BJ (cell line): ENCODE measurements at regions not wholly inside any gene's neighbourhood (a gene's known extent, or its start where the extent isn't known, plus 50 kb on each side); places are given as distances from the start of the nearest gene placed in this dataset.

ENCODE experiments used
- CTCF ChIA-PET: fragments of 350-600 bp; formaldehyde crosslinking; extraction: SDS; loops from one replicate; lab custom pipeline; 2021; ENCODE audit warnings: antibody characterized with exemption, inconsistent platforms; lab: Yijun Ruan, JAX
- POLR2A ChIA-PET: fragments of 300-600 bp; sonication (Branson Sonifier 250); formaldehyde crosslinking; extraction: SDS; loops from one replicate; lab custom pipeline; 2021; ENCODE audit warnings: antibody characterized with exemption; lab: Charles Lee
- DNase-seq: peaks from one replicate; pipeline ENCODE4 v3.0.0-alpha.2; 2011; ENCODE audit warnings: low read depth
- H3K27me3 ChIP-seq: 2 replicates; pipeline ENCODE4 v1.6.0; 2011; ENCODE audit warnings: low read length; ENCODE audit not compliant: control insufficient read depth, insufficient read depth
- H3K36me3 ChIP-seq: 2 replicates; pipeline ENCODE4 v1.5.1; 2011; ENCODE audit warnings: low read length; ENCODE audit not compliant: control insufficient read depth, insufficient read depth
- H3K4me3 ChIP-seq: 2 replicates; pipeline ENCODE4 v1.5.1; 2011; ENCODE audit warnings: low read depth, mild to moderate bottlenecking, control low read depth, low read length
- TF ChIP-seq, protein P1 (sequence below): IDR thresholded peaks from 2 replicates; pipeline ENCODE4 v1.5.1; 2011; ENCODE audit warnings: low read depth, mild to moderate bottlenecking, control low read depth, inconsistent platforms, low read length, moderate library complexity; ENCODE audit not compliant: insufficient read depth

DNA sequence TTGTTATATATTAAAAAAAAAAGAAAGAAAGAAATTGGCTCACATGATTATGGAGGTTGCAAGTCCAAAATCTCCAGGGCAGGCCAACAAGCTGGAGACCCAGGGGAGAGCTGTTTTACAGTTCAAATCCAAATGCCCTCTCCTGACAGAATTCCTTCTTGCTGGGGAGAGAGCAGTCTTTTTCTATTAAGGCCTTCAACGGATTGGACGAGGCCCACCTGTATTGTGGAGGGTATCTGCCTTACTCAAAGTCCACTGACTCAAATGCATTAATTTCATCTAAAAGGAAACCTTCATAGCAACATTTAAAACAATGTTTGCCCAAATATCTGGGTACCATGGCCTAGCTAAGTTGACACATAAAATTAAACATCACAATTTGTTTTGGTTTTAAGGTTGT, 56.9 kb upstream of the TRIM67 start:
- CTCF ChIA-PET = interaction anchor here (1.9 kb wide), 1 partner anchor 16 kb away, joined by 4 read pairs; no protein-coding TSS in a partner anchor
- Histone ChIP-seq H3K4me3 (no peak overlapping the region), H3K36me3 (no peaks in the 10 kb centered on the region), H3K27me3 (0 out of 2 replicates have a peak, but pooled peaks cover 4% of the 10 kb centered on the region)
- no peak for DNase-seq
- TF ChIP-seq, protein P1, sequence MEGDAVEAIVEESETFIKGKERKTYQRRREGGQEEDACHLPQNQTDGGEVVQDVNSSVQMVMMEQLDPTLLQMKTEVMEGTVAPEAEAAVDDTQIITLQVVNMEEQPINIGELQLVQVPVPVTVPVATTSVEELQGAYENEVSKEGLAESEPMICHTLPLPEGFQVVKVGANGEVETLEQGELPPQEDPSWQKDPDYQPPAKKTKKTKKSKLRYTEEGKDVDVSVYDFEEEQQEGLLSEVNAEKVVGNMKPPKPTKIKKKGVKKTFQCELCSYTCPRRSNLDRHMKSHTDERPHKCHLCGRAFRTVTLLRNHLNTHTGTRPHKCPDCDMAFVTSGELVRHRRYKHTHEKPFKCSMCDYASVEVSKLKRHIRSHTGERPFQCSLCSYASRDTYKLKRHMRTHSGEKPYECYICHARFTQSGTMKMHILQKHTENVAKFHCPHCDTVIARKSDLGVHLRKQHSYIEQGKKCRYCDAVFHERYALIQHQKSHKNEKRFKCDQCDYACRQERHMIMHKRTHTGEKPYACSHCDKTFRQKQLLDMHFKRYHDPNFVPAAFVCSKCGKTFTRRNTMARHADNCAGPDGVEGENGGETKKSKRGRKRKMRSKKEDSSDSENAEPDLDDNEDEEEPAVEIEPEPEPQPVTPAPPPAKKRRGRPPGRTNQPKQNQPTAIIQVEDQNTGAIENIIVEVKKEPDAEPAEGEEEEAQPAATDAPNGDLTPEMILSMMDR = no peak
- POLR2A ChIA-PET = no interaction called here

DNA sequence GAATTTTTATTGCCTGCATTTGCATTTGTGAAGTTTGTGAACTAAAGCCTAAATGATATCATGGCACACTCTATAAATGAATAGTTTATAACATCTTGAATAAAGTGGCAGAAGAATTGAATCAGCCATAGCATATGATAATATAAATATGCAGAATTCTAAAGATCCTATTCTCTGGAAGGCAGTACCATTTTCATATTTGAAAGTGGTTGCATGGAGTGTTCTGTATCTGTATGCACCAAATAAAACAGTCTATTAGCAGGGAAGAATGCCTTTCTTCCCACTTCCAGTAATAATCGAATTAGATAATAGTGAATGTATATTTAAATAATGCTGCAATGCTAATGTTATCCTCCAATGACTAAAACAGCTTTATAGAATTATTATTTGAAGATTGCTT, 57.9 kb upstream of the TRIM67 start:
- TF ChIP-seq, protein P1 = no peak
- POLR2A ChIA-PET = no interaction called here
- CTCF ChIA-PET = interaction anchor here (1.9 kb wide), 1 partner anchor 16 kb away, joined by 4 read pairs; no protein-coding TSS in a partner anchor
- H3K27me3 ChIP-seq = 0 out of 2 replicates have a peak, but pooled peaks cover 4% of the 10 kb centered on the region
- no peaks in the 10 kb centered on the region for H3K36me3 ChIP-seq
- H3K4me3 ChIP-seq = no peak overlapping the region
- no peak for DNase-seq

DNA sequence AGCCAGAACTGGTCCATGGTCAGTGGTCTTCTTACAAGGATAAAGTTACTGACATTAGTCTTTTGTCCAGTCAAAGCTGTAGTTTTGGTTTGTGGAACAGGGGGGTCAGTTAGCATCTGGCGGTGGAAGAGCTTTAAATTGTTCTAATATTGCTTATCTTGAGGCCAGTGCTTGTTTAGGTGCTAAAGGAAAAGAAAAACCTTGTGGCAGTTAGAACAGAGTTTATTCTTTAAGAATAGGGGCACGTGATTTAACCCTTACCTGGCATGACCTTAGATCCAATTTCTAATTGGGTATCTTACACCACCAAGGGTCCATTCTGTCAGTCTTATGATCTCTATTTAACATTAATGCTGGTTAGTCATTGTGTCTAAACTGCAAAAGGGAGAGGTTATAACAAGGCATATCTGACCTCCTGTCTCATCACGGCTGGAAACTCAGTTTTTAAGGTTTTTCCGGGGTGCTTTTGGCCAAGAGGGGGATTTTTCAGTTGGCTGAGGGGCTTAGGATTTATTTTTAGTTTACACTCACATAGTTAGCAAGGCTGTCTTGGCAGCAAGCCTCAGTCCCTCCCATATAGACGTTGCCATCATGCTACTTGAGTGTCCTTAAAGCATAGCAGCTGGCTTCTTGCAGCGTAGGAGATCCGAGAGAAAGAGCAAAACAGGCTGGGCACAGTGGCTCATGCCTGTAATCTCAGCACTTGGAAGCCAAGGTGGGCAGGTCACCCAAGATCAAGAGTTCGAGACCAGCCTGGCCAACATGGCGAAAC, 60.1 kb upstream of the FAM89A start:
- peaks cover 4% of the 10 kb centered on the region; the same call in 1 of the 2 replicates for H3K27me3 ChIP-seq
- H3K36me3 ChIP-seq = no peaks in the 10 kb centered on the region
- DNase-seq = no peak
- H3K4me3 ChIP-seq = no peak overlapping the region
- ChIA-PET CTCF (interaction anchor here (0.5 kb wide), 1 partner anchor 37 kb away, joined by 3 read pairs; no protein-coding TSS in a partner anchor), POLR2A (no interaction called here)
- TF ChIP-seq, protein P1 = no peak

DNA sequence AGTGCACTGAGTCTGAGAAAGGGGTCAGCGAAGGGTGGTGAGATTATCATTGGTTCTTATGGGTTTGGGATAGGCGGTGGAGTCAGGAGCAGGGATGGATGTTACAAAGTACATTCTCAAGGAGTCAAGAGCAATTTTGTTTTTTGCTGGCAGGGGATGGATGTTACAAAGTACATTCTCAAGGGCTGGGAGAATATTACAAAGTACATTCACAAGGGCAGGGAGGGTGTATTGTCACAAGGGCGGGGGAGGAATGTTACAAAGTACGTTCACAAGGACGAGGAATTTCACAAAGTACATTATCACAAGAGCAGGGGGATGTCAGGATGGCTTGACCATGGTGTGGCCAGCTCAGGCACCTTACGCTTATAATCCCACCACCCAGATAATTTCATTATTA, 59.3 kb upstream of the FAM89A start:
- ChIA-PET CTCF (interaction anchor here (0.5 kb wide), 1 partner anchor 36 kb away, joined by 3 read pairs; no protein-coding TSS in a partner anchor), POLR2A (no interaction called here)
- Histone ChIP-seq H3K36me3 (no peaks in the 10 kb centered on the region), H3K4me3 (no peak overlapping the region), H3K27me3 (peaks cover 4% of the 10 kb centered on the region; the same call in 1 of the 2 replicates)
- no peak for DNase-seq
- TF ChIP-seq, protein P1 = no peak

DNA sequence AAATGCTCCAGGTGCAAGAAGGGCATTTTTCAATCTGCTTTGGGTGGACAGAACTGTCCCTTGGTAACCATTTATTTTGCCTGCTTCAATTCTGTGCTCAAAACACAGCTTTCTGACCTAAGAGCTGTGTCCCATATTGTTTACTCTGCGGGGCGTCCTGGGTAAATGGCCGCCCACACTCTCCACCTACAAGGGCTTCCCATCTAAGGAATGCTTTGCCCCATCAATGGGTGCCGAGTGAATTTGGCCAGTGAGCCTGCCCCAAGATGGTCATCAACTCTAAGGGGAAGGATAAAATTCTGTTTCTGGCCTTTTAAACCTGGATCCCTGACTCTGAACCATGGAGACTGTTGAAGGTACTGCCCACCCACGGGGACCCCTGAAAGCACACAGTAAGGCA, 55.5 kb upstream of the FAM89A start:
- ChIA-PET CTCF (no interaction called here), POLR2A (no interaction called here)
- DNase-seq = no peak
- TF ChIP-seq, protein P1 = no peak
- Histone ChIP-seq H3K36me3 (no peaks in the 10 kb centered on the region), H3K27me3 (peaks cover 2% of the 10 kb centered on the region), H3K4me3 (no peak overlapping the region)
